HG03520 (cell line): ENCODE measurements at regions not wholly inside any gene's neighbourhood (a gene's known extent, or its start where the extent isn't known, plus 50 kb on each side); places are given as distances from the start of the nearest gene placed in this dataset.

Experiments
- ATAC-seq: cut with Tn5 transposase; IDR thresholded peaks from one replicate; pipeline ENCODE4 v1.9.1; 2021; ENCODE audit warnings: mild to moderate bottlenecking, moderate library complexity; ENCODE audit not compliant: unreplicated experiment

DNA sequence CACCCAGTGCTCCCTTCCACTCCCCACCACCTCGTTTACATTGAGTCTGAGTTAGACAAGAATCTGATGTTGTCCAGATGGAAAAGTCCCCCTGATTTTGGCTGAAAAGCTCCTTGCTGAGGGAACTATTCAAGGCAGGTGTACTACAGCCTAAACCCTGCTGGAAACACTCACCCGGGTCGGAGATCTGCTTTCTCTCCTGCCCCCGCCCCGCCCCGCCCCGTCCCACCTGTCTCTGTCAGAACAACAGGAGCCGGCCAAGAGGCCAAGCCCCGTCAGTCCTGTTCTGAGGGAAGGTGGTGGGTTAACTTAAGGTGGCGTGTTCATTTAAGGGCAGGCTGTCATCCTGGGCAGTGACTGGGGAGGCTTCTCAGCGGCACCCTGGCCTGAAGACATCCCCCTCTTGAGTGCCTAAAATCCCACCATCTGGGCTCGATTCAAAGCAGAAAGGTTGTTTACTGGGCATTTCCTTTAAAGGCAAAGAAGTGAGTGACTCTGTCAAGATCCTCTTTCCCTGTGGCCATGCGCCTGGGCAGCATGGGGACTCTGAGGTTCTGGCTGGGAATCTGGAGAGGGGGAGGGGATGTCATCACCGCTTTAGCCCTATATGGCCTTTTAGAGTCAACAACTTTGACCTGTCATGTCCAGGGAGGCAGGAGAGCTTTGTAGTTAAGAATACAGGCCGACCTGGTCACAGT lies 71.1 kb upstream of the NEURL1B start:
- ATAC-seq, result no peak

DNA sequence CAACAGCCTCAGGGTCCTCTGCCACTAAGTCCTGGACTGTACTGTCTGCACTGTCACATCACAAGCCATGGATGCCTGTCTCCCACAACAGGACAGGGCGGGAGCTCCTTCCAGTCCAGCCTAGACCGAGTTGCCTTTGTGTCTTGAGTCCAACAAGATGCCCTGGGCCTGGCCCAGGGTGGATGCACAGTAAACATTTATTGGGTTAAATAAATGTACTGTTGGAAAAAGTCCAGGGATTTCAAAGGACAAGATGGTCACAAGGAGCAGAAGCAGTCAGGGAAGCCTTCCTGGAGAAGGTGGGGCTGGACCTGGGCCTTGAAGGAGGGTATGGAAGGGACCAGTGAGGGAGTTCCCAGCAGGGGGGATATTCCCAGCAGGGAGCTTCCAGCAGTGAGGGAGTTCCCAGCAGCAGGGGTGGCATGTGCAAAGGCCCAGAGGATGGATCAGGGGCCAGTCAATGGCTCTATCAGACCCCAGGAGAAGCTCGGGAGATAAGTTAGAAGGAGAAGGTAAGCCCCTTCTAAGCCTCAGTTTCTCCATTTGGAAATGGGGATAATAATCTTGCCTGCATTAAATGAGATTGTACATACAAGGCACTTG lies 72.7 kb upstream of the NEURL1B start:
- ATAC-seq, result no peak

DNA sequence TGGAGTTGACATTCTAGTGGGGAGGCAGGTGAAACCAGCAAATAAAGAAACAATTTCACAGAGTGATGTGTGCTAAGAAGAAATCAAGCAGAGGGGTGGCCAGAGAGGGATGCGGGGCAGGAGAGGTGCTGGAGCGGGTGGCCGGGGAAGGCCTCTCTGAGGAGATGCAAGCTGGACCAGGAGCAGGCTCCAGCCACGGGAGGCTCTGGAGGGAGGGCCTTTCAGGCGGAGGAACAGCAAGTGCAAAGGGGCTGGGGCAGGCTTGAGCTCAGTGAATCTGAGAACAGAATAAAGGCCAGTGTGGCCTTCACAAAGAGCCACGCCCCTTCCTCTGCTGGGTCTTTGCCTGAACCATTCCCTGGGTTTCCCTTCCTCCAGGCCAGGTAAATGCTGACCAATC lies 73.2 kb upstream of the NEURL1B start:
- no peak for ATAC-seq

DNA sequence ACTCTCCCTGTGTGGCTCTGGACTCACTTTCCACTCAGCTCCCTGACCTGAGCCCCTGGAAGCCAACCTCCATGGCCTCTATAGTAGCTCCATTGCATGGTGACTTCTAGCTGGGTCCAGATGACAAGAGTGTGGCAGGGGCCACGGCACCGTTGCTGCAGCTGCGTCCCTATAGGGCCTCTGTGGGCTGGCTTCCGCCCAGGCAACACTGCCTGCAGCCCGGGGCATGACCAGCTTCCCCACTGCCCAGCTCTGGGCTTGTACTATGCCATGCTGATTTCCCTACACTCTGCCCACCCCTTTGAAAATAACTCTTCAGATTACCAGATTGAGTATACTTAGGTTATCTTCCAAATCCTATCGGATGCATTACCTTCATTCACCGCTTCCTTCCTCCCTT lies 73.8 kb upstream of the NEURL1B start:
- ATAC-seq, result no peak

DNA sequence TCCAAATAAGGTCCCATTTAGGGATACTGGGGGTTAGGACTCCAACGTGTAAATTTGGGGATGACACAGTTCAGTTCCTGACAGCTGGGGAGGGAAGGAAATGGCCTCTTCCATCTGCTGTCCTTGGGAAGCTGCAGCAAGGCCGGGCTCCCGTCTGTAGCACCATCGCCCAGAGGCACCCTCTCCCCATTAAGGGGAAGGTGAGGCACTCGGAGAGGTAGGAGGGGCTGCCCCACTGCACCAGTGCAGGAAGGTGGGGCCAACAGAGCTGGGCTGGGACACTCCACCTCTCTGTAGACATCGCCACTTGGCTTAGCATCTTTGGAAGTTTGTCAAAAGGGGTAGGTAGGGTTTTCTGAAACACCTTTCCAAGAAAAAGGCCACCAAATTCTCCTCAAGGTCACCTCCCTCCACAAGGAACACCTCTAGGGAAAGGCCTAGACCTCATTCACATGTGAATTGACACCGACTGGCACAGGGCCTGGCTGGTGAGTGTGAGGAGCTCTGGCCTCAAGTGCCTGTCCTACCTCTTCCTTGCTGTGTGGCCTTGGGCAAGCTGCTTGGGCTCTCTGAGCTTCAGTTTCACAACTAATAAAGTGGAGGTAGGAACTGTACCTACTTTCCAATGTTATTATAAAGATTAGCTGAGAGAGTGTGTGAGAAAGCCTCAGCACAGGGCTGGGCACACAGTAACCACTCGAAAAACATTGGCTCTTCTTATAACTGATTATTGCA lies 75.0 kb upstream of the NEURL1B start:
- ATAC-seq, result no peak

DNA sequence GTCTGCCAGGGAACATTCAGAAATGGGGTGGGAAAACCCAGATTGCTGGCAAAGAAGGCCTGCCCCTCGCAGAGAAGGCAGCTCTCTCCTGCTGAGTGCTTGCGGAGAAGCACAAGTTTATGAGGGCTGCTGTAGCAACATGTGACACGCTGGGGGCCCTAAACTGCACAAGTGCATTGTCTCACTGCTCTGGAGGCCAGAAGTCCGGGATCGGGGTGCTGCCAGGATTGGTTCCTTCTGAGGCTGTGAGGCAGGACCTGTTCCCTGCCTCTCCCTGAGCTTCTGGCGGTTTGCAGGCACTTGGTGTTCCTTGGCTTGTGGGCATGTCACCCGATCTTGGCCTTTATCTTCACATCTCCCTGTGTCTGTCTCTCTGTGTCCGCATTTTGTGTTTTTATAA lies 75.6 kb upstream of the NEURL1B start:
- no peak for ATAC-seq

DNA sequence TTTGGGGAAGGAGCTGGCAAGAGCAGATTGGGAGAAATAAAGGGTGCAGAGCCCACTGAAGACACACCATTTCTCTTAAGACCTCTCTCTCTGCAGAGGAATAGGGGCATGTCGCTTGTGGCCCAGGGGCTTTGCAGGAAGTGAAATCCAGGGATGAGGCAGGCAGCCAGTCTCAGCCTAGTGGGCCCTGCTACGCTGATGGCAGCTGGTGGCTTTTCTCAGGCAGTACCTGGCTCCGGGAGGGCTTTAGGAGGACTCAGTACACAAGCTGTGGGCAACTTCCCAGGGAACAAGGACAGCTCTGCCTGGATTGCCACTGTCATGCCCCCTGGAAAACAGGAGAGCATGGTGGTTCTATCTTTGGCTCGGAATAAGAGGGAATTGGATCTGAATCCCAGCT lies 76.2 kb upstream of the NEURL1B start:
- no peak for ATAC-seq

DNA sequence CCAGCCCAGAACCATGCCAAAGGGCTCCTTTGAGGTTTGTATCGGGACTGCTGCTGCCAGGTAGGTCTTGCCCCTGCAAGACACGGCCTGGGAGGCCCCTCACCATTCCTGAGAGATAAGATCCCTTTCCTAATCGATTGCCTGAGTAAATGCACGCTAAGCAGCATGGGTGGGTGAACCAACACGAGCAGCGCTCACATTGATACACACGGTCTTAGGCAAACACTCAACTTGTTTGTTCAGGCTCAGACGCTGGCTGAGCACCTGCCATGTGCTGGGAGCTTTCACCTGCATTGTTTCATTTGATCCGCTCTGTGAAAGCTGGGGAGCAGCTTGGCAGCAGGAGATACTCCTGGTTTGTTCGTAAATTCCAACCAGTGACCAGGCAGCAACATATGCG lies 76.9 kb upstream of the NEURL1B start:
- no peak for ATAC-seq

DNA sequence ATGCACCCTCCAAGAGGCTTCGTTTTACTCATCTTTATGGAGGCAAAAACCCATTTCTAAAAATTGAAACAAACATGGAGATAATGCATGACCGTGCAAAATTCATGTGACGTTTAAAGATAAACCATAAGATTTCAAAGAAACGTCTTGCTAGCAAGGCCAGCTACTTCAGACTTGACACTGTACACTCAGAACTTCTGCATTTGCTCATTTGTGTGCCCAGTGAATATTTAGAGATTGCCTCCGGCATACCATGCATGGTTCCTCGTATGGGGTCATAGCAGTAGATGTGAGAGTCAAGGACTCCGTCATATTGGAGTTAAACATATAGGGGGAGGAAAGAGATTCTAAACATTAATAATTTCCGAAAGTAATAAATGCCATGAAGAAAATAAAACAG lies 78.6 kb upstream of the NEURL1B start:
- ATAC-seq, result no peak

DNA sequence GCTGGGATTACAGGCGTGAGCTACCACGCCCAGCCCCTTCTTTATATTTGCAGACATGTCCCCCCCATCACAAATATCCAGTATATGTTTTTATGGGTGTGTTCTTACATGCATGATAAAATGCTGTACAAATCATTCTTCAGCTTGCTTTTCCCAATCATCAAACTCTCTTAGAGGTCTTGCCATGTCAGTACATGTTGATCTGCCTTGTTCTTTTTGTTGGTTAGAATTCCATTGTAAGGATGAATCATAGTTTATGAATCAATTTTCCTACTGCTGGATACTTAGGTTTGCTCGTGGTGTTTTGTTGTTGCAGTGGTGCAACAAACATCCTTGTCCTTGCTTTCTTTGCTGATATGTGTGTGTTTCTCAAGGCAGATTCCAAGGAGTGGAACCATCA lies 79.9 kb upstream of the NEURL1B start:
- no peak for ATAC-seq

DNA sequence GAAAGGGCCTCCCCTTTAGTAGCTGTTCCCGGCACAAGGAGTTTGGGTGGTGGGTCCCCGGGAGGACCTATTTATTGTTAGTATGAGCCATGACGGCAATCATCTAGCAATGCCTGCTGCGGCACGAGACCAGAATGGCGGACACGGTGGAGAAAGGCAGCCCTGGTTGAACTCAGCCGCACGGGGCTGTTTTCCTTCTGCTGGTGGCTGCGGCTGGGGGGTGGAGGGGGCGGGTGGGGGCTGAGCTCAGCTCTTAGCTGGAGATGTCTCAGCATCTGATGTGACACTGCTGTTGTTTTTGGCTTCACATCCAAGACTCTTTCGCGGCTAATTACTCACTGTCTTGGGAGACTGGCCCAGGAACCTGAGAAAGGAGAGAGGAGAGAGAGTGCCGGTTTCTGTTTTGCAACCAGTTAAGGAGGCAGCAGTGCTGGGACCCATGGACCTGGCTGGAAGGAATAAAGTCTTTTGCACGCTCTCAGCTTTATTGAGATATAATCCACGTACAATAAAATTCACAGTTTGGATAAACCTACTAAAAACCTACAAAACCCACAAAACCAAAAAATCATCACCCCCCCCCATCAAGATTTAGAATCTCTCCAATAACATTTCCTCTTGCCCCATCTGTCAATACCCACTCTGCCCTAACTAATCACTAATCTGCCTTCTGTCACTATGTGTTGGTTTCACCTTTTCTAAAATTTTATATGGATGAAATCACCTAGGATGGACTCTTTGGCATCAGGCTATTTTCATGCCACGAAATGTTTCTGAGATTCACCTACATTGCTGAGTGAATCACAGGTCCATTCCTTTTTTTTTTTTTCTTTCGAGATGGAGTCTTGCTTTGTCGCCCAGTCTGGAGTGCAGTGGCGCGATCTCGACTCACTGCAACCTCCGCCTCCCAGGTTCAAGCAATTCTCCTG lies 81.8 kb upstream of the NEURL1B start:
- no peak for ATAC-seq

DNA sequence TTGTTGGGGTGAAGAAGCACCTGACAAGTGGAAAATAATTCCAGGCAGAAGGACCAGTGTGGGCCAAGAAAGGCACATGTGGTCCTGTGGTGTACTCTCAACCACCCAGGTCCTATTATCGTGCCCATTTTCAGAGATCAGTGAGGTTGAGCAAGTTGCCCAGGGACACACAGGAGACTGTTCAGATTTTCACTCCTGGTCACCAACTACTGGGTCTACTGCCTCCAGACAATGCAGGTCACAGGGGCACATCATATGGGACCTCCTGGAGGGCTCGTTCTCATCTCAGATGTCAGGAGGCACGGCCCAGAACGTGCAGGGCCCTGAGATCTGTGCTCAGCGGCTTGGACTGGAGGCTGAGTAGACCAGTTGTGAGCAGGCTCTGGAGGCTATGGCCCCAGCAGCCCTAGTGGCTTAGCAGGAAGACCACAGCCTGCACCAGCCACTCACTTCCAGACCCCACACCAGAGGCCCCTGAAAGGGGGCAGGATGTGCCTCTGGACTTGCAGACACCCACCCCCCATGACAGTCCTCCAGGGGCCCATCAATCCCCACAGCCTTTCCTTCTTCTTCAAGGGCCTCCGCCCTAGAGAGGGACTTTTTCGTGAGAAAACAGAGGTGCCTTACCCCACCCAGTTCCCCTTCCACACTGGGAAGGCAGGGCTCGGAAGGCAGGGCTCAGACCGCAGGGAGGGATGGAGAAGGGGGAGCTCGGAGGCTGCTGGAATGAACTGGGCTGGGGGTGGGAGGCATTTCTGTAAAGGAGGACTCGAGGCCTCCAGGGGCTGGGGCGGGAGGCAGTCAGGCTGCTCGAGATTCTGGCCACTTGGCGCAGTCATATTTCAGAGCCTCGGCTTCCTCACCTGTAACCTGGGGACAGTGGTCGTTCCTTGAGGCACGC lies 82.7 kb upstream of the NEURL1B start:
- ATAC-seq, result no peak

DNA sequence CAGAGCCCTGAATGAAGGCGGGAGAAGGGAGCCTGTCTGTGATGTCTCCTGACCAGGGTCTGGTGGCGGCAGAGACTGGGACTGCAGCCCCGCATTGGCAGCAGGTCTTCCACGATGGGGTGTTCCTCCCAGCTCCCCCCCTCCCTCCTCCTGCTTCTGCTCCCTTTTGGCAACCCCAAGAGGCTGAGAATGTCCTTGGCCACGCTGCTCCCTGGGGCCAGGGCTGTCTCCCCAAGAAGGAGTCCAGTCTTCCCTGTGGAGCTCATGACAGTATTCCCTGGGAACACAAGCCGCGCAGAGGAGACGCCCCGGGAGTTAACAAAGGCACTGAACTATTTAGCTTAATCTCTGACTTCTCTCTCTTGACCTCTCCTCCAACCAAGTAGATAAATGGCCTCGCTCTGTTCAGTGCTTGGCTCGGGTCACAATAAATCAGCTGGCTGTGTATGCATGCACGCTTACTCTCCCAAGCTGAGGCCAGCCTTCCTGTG lies 84.0 kb upstream of the NEURL1B start:
- no peak for ATAC-seq

DNA sequence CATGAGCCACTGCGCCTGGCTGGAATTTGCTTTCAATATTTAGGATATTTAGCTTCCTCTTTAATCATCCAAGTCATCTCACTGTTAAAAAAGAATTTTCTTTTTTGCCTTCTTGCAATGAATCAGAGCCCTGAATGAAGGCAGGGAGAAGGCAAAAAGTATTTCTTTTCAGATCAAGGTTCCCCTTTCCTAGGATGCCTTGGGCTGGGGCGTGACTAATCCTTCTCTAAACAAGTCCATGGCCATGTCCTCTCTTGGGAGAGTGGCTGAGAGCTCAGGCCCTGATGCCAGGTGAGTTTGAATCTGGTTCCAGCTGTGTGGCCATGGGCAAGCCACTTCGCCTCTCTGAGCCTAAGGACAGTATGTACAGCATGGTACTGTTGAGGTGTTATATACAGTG lies 84.8 kb upstream of the NEURL1B start:
- ATAC-seq, result no peak

DNA sequence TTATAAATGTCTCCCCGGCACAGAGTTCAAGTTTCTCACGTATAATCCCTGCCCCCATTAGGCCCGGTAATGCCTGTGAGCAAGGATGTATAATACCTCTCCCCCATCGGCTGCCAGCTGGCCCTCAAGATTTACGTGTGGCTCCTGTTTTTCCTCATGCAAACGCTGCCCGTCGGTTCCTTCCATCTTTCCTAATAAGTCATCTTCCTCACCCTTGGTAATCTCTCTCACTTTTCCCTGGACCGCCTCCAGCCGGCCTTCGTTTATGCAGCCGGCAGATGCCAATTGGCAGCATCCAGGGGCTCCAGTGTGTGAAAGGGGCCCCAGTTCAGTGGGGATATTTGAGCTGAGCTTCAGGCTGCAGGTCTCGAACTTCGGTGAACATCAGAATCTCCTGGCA lies 86.5 kb upstream of the NEURL1B start:
- no peak for ATAC-seq

DNA sequence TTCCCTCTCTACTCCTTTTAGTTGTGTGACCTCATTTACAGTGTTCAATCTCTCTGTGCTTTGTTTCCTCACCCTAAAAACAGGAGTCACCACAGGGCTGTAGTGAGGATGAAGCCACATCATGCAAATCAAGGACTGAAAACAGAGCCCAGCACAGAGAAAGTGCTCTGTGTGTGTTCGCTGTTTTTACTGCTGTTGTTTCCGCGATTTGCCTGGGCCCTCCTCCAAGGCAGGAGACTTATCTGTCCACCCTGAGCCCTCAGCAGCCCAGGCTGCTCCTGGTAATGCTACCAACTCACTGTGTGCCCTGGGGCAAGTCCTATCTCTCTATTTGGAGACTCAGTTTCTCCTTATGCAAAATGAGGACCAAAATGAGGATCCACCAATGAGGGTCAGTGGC lies 87.2 kb upstream of the NEURL1B start:
- no peak for ATAC-seq

DNA sequence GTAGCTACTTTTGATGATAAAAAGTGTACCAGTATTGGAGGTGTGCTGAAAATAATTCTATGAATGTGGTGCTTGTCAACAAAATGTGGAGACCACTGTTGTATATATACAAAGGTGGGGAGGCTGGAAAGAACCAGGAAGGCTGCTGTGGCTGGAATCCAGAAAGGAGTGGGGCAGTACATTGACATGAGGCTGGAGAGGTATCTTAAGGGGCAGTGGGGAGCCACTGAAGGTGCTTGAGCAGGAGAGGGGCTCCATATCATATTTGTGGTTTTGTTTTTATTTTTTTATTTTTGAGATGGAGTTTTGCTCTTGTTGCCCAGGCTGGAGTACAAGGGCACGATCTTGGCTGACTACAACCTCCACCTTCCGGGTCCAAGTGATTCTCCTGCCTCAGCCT lies 87.9 kb upstream of the NEURL1B start:
- ATAC-seq, result no peak

DNA sequence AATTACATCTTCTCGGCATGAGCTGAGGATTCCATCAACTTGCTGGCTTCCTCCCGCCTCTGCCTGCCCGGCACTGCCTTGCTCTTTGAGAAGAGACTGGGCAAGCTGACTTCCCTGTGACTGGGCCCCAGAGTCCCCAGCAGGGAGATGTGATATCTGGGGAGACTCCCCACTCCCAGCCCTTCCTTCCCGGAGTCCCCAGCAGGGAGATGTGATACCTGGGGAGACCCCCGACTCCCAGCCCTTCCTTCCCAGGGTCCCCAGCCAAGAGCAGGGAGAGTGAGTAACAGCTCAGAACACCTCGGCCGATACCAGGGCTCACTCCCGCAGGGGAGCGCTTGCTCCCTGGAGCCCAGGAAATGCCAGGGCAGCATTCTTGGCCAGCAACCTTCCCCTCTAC lies 90.1 kb upstream of the NEURL1B start:
- no peak for ATAC-seq

DNA sequence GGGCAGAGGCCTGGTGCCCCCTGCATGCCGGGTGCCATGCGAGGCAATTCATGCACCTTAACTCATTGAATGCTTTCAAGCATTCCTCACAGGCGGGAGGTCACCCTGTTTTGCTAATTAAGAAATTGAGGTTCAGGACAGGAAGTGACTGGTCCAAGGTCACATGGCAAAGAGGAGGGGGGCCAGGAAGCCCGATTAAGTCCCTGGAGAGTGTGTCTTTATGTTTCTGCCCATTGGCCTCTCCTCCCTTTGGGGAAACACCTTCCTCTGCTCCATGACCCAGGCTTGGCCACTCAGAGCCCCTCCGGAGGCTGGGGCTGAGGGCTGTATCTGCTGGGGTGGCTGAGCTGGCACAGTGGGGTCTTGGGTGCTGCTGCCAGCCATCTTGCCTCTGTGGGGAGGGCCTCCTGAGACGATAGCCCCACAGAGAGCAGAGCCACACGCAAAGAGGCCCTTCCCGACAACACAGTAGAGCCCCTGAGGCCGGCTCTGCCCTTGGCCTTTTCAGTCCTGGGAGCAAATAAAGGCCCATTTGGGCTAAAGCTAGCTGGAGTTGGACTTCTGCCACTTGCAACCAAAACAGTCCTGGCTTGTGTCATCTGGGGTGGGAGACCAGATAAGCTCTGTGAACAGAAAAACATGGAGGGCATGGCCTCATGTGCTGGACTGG lies 90.8 kb upstream of the NEURL1B start:
- ATAC-seq, result no peak

DNA sequence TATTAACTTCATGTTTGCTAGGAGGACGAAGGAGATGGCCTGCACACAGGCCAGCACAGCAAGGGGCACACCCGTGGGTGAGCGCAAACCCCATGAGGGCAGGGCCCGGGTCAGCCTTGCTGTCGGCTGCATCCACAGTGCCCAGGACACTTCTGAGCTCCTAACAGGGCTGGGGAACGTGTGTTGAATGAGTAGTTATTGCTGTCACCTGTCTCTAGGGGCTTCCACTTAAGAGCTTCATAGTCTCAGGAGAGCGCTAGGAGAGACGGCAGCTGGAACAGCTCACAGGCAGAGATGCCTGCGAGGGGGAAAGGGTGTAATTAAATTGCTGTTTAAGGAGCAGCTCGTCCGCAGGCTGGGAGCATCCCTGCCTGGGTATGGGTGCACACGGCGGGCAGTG lies 91.4 kb upstream of the NEURL1B start:
- no peak for ATAC-seq
